C4-2B (cell line): ENCODE measurements at regions not wholly inside any gene's neighbourhood (a gene's known extent, or its start where the extent isn't known, plus 50 kb on each side); places are given as distances from the start of the nearest gene placed in this dataset.

Source experiments
- CTCF ChIP-seq: fragments of 450-650 bp; conservative IDR thresholded peaks from 2 replicates; pipeline ENCODE4 v1.5.1; 2017; ENCODE audit warnings: mild to moderate bottlenecking
- ZFX ChIP-seq: fragments of 450-650 bp; IDR thresholded peaks from 2 replicates; pipeline ENCODE4 v1.6.1; 2017

DNA sequence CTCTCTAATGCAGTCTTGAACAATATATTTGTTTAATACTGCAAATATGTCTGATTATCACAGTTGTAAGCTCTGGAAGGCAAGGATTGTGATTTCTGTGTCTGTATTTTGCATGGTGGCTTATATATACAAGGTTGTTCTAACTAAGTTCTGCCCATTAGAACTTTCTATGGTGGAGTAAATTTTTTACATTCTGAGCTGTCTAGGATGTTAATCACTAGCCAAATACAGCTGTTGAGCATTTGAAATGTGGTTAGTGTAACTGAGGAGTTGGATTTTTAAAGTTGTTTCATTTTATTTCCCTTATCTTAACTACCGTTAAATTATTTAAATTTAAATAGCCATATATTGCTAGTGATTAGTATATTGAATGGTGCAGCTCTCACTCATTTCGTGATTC lies 64.3 kb upstream of the DMRTA1 start:
- TF ChIP-seq CTCF (no peak), ZFX (no peak)
